ENCODE measurements at regions not wholly inside any gene's neighbourhood (a gene's known extent, or its start where the extent isn't known, plus 50 kb on each side); places are given as distances from the start of the nearest gene placed in this dataset.

DNA sequence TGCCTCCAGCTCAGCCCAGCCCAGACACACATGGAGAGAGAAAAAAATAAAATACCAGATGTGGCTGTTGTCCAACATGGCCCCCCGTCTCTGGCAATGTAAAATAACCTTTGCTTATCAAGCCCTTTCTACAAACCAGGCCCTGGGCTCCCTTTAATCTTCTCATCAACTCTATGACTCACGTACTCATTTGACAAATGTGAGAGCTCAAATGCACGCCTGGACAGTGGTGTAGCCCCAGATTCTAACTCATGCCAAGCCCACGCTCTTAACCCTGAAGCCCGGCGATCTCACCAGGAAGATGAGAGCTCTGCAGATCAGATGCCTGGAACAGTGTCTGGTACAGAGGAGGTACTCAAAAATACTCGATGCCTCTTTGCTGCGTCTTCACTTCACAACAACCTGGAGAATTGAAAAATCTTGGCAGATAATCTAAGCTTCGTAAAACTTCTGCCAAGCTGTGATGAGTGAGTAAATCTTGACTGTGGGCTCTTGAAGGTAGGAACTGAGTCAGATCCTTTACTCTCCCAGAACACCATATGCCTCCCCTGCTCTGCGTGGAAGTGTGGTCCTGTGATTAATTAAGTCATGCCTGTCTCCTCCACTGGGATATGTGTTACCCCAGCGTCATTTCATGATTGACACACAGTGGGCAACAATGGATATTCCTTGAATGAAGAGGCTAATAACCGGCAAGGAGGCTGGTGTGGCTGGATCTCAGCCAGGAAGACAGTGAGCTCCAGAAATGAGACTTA, 102.0 kb upstream of the FSTL4 start:
- H3K27me3 ChIP-seq (ENCODE audit: control insufficient read depth, insufficient read depth, low read length) = peaks cover 4% of the 10 kb centered on the region
- CTCF ChIA-PET = no interaction called here

DNA sequence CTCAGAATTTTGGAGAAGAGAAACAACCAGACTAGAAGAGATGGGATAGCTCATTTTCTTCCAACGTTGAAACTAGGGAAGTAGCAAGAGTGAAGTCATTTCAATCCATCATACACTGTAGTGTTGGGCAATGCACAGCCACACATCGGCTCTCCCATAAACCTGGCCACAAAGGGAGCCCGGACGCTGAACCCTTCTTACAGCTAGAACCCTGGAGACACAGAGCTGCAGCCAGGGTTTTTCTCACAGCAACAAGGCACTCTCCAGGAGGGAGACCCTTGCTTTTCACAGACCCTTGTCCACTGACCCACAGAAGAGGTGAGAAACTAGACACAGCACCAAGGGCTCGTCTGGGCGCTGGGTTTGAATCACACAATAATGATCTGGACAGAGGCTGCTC, 101.4 kb upstream of the FSTL4 start:
- Histone ChIP-seq H3K36me3 (ENCODE audit: control insufficient read depth, insufficient read depth, low read length) (no peaks in the 10 kb centered on the region), H3K4me1 (ENCODE audit: control insufficient read depth, insufficient read depth, low read length) (no peaks in the 10 kb centered on the region), H3K9me3 (ENCODE audit: control insufficient read depth, insufficient read depth, low read depth, low read length) (no peaks in the 10 kb centered on the region), H3K27ac (ENCODE audit: low read length) (no peak overlapping the region), H3K27me3 (ENCODE audit: control insufficient read depth, insufficient read depth, low read length) (peaks cover 7% of the 10 kb centered on the region), H3K4me3 (ENCODE audit: low read depth in 2 of 2, low read length in 2 of 2) (no peak overlapping the region)
- in situ Hi-C loops (cut with HindIII; ENCODE audit: low pct_unique_long_range_greater_than_20kb, low sequenced_read_pairs) = no loop called here
- TF ChIP-seq, protein P1, sequence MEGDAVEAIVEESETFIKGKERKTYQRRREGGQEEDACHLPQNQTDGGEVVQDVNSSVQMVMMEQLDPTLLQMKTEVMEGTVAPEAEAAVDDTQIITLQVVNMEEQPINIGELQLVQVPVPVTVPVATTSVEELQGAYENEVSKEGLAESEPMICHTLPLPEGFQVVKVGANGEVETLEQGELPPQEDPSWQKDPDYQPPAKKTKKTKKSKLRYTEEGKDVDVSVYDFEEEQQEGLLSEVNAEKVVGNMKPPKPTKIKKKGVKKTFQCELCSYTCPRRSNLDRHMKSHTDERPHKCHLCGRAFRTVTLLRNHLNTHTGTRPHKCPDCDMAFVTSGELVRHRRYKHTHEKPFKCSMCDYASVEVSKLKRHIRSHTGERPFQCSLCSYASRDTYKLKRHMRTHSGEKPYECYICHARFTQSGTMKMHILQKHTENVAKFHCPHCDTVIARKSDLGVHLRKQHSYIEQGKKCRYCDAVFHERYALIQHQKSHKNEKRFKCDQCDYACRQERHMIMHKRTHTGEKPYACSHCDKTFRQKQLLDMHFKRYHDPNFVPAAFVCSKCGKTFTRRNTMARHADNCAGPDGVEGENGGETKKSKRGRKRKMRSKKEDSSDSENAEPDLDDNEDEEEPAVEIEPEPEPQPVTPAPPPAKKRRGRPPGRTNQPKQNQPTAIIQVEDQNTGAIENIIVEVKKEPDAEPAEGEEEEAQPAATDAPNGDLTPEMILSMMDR (IDR thresholded peaks at IDR 0.05) = no peak
- TF ChIP-seq POLR2AphosphoS5 (IDR thresholded peaks at IDR 0.05; ENCODE audit: low read depth, low read length) (no peak), SIN3A (IDR thresholded peaks at IDR 0.05; ENCODE audit: borderline replicate concordance, insufficient read depth, low read depth, low read length) (no peak), TCF7L2 (IDR thresholded peaks at IDR 0.05; ENCODE audit: low read depth, low read length) (no peak)
- TF ChIP-seq, protein P2, sequence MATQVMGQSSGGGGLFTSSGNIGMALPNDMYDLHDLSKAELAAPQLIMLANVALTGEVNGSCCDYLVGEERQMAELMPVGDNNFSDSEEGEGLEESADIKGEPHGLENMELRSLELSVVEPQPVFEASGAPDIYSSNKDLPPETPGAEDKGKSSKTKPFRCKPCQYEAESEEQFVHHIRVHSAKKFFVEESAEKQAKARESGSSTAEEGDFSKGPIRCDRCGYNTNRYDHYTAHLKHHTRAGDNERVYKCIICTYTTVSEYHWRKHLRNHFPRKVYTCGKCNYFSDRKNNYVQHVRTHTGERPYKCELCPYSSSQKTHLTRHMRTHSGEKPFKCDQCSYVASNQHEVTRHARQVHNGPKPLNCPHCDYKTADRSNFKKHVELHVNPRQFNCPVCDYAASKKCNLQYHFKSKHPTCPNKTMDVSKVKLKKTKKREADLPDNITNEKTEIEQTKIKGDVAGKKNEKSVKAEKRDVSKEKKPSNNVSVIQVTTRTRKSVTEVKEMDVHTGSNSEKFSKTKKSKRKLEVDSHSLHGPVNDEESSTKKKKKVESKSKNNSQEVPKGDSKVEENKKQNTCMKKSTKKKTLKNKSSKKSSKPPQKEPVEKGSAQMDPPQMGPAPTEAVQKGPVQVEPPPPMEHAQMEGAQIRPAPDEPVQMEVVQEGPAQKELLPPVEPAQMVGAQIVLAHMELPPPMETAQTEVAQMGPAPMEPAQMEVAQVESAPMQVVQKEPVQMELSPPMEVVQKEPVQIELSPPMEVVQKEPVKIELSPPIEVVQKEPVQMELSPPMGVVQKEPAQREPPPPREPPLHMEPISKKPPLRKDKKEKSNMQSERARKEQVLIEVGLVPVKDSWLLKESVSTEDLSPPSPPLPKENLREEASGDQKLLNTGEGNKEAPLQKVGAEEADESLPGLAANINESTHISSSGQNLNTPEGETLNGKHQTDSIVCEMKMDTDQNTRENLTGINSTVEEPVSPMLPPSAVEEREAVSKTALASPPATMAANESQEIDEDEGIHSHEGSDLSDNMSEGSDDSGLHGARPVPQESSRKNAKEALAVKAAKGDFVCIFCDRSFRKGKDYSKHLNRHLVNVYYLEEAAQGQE (IDR thresholded peaks at IDR 0.05; ENCODE audit: insufficient read depth in 1 of 2, low read depth in 2 of 2, low read length in 1 of 2) = no peak
- no peak for DNase-seq (ENCODE audit: low read depth, low spot score)
- no TSS peak for BruUV-seq (replicated peaks)
- ChIA-PET CTCF (no interaction called here), POLR2A (no interaction called here)
- intact Hi-C loops (cut with micrococcal nuclease; ENCODE audit: unreplicated experiment) = no loop called here
- ATAC-seq = no peak

More for the DNA sequence above, 102.0 kb upstream of the FSTL4 start:
- no peaks in the 10 kb centered on the region for H3K4me1 ChIP-seq (ENCODE audit: control insufficient read depth, insufficient read depth, low read length)
- POLR2A ChIA-PET = no interaction called here
- H3K27ac ChIP-seq (ENCODE audit: low read length) = no peak overlapping the region
- no peaks in the 10 kb centered on the region for H3K36me3 ChIP-seq (ENCODE audit: control insufficient read depth, insufficient read depth, low read length)
- TF ChIP-seq SIN3A (IDR thresholded peaks at IDR 0.05; ENCODE audit: borderline replicate concordance, insufficient read depth, low read depth, low read length) (no peak), POLR2AphosphoS5 (IDR thresholded peaks at IDR 0.05; ENCODE audit: low read depth, low read length) (no peak), TCF7L2 (IDR thresholded peaks at IDR 0.05; ENCODE audit: low read depth, low read length) (no peak)
- TF ChIP-seq, protein P2 (IDR thresholded peaks at IDR 0.05; ENCODE audit: insufficient read depth in 1 of 2, low read depth in 2 of 2, low read length in 1 of 2) = no peak
- TF ChIP-seq, protein P1 (IDR thresholded peaks at IDR 0.05) = no peak
- in situ Hi-C loops (cut with HindIII; ENCODE audit: low pct_unique_long_range_greater_than_20kb, low sequenced_read_pairs) (no loop called here), intact Hi-C loops (cut with micrococcal nuclease; ENCODE audit: unreplicated experiment) (no loop called here)
- no peak for ATAC-seq
- DNase-seq (ENCODE audit: low read depth, low spot score) = no peak
- BruUV-seq (replicated peaks) = no TSS peak
- H3K9me3 ChIP-seq (ENCODE audit: control insufficient read depth, insufficient read depth, low read depth, low read length) = no peaks in the 10 kb centered on the region
- H3K4me3 ChIP-seq (ENCODE audit: low read depth in 2 of 2, low read length in 2 of 2) = no peak overlapping the region

Measured in Panc1 (cell line).